HG02759 (cell line): ENCODE measurements at regions not wholly inside any gene's neighbourhood (a gene's known extent, or its start where the extent isn't known, plus 50 kb on each side); places are given as distances from the start of the nearest gene placed in this dataset.

Experiments used
- ATAC-seq: cut with Tn5 transposase; IDR thresholded peaks from one replicate; pipeline ENCODE4 v1.9.1; 2021; ENCODE audit warnings: mild to moderate bottlenecking, moderate library complexity; ENCODE audit not compliant: unreplicated experiment

DNA sequence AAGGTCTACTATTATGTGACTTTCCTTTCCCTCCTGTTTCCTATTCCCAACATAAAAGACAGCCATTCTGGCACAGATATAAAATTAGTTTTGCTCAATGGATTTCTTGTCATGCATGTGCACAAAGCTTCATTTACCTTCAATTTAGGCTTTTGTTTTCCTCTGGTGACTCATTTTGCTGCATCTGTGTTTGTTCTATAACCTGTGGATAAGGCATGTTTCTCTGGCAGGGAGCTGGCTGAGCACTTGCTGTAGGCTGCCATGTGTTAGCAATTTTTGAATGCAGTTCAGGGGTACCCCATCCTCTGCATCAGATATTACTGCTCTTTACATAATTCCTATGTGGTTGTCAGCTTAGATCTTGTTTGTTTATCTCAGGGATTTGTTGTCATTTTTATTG is 202.8 kb upstream of the GRID2 start:
- ATAC-seq, result no peak

DNA sequence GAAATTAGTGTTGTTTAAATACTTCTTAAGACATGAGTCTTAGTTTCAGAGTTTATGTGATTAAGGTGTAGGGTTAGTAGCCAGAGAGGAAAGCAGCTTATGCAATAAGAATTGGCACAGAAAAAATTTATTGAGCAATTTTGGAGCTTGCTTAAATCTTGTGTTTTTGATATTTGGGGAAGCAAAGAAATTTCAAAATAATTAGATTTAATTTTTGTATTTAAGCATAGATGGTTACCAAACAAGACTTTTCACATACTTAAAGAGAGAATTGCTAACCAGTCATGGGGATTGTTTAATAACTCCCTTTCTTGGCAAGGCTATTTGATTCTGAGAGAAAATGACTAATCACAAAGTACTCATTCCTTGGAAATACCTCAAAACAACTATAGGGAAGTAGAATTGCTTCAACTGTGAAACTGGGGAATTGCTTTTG is 202.0 kb upstream of the GRID2 start:
- no peak for ATAC-seq

- ATAC-seq, result no peak
Observed at GRCh38 chr4:92104506-92104905, 199.3 kb upstream of the GRID2 start.

- ATAC-seq, result no peak
Observed at GRCh38 chr4:92106816-92107215, 196.9 kb upstream of the GRID2 start.

DNA sequence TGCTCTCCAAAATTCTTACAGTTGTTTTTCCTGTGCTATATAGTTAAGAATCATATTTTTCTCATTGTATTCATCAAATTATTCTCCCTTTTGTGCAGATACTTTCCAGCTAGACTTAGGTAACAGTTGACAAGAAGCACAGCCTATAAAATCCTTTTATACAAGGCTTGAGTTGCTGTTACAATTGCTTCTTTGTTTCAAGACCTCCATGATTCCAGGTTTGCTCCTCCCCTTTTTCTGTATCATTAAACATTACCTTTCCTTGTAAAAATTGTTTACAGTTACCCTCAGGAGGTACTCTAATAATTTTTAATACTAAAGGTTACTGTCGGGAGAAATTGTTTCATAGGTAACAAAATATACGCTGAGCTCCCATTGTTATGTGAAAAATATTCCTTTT is 192.3 kb upstream of the GRID2 start:
- ATAC-seq, result no peak

- no peak for ATAC-seq
Observed at GRCh38 chr4:92112805-92113204, 191.0 kb upstream of the GRID2 start.

GRCh38 chr4:92120810-92121498 is 182.8 kb upstream of the GRID2 start:
- ATAC-seq, result no peak

DNA sequence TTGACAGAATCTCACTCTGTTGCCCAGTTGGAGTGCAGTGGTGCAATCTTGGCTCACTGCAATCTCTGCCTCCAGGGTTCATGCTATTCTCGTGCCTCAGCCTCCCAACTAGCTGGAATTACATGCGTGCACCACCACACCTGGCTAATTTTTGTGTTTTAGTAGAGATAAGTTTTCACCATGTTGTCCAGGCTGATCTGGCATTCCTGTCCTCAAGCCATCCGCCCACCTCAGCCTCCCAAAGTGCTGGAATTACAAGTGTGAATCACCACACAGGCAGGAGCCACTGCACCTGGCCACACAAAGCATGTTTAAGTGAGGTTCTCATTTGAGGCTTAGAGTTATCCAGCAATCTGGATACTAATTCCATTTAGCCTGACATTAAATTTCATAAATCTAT is 180.9 kb upstream of the GRID2 start:
- no peak for ATAC-seq

DNA sequence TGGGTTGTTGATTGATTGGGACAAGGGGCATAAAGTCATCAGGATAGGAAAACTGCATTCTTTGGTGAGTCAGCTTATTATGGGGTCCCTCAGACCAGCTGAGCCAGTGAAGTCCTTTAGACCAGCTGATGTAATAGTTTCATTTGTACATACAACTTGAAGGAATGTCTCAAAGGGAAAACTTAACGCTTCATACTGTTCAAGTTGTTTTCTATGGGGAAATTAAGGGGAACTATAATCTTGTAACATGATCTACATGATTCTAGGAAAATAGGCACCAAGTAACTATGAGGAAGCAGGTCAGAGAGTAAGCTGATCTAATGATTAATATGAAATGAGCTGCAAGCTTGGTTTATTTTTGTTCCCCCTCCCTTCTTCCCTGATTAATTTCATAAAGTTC is 175.1 kb upstream of the GRID2 start:
- no peak for ATAC-seq

- no peak for ATAC-seq
Observed at GRCh38 chr4:92129408-92129994, 174.3 kb upstream of the GRID2 start.

- ATAC-seq, result no peak
Observed at GRCh38 chr4:92136434-92136833, 167.3 kb upstream of the GRID2 start.

GRCh38 chr4:92163348-92163747 is 140.4 kb upstream of the GRID2 start:
- ATAC-seq, result no peak

DNA sequence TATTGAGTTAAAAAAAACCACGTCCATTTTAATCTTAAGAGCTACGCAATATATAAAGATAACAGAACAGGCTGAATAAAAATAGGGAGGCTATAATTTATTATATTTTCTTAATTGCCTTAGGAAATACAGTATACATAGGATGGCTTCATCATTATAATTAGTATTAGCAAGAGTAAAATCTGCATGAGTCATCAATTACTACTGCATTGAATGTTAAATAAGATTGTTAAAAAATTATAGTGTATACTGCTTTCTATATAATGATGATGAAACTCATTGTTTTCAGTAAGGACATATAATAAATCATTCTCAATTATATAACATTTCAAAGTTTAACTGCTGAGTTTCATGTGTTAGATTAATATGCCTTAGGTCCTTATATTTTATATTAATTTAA is 133.4 kb upstream of the GRID2 start:
- no peak for ATAC-seq

DNA sequence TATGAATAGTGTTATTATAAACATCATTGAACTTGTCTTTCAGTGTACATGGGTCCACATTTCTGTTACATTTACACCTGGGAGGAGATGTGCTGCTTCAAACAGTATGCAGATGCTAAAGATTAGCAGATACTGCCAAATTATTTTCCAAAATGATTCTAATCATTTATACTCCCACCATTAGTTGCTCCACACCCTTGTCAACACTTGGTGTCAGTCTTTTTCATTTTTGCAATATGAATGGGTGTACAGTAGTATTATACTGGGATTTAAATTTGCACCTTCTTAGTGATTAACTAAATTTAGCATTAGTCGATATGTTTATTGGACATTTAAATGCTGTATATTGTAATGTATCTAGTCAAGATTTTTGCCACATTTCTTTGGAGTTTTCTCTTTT is 131.6 kb upstream of the GRID2 start:
- no peak for ATAC-seq

GRCh38 chr4:92175250-92175649 is 128.5 kb upstream of the GRID2 start:
- no peak for ATAC-seq

DNA sequence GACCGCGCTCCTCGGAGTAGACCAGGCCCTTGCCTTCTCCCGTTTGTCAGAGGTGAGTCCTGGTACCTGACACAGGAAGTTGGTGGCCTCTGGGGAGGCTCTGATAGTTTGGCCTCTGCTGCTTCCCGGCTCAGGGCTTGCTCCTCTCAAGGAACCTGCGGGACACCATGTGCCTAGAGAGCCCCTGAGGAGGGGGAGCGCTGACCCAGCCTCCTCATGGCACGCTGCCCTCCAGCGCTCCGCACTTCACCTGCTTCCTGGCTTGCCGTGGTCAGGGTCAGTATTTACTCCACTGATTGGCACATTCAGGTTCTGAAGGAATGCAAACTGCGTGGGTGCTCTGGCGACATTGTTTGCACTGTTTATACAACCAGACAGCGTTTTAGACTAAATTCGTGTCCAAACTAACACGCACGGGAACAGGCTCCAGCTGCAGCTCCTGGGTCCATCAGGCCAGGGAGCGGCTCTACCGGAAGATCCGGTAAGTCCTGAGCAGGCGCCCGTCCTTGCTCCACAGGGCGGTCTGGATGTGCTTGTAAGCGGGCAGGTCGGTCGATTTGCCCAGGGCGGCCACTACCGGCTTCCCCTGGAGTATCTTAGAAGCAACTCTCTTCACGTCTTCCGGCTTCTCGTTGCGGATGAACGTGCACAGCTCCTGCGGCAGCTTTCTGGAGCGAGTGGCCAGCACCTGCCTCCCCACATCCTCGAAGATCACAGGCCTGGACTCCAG is 121.6 kb upstream of the GRID2 start:
- no peak for ATAC-seq

DNA sequence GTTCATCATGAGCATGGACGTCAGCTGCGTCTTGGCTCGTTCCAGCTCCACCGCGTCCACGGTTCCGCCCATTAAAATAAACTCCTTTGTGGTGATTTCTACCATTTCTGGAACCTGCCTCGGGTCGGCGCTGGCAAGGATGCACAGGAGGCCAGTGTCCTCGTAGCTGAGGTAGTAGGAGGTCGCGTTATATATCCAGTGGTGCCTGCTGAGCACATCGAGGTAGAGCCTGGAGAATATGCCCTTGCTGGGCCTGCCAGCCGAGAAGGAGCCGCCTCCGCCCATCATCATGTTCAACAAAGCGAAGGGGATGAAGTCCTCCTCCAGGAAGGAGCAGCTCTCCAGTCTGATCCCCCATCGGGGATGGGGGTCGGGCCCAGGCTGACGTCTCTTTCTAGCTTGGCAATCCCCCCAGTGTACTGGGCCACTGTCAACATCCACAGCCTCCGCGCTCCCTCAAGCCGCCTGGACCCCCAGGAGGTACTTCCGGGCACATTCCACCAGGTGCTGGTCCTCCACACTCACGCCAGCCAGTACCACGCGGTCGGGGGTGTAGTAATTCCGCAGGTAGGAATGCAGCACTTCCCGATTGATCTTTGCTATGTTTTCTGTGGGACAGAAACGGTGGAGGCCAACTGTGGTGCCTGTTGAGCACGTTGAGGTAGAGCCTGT is 120.9 kb upstream of the GRID2 start:
- ATAC-seq, result no peak

- ATAC-seq, result no peak
Observed at GRCh38 chr4:92183825-92184224, 119.9 kb upstream of the GRID2 start.

- ATAC-seq, result no peak
Observed at GRCh38 chr4:92184566-92184965, 119.2 kb upstream of the GRID2 start.

GRCh38 chr4:92186239-92186638 is 117.5 kb upstream of the GRID2 start:
- ATAC-seq, result no peak

DNA sequence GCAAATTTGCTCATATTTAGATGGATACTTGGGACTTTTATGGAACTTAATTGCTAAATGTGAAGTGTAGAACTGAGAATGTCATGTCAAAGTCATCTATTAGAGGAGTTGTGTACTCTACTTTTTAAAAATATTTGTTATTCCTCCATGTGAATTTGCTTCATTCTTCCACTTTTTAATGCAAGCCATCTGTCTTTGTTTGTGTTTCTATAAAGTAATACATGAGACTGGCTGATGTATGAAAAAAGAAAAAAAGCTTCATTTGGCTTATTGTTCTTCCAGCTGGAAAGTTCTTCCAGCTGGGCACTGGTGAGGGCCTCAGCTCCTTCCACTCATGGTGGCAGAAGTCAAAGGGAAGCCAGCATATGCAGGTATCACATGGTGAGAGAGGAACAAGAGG is 114.6 kb upstream of the GRID2 start:
- no peak for ATAC-seq

DNA sequence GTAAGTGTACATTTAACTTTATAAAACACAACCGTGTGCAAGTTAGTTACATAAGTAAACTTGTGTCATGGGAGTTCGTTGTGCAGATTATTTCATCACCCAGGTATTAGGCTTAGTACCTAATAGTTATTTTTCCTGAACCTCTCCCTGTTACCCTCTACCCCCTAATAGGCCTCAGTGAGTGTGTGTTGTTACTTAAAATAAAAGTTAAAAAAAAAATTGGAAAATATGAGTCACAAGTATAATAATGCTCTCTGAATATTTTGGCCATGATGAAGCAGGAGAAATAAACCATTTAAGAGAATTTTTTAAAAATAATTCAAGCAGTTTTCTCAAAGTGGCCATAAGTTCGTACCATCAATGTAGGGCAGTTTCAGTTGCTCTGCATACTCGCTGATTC is 105.1 kb upstream of the GRID2 start:
- ATAC-seq, result no peak
